ENCODE measurements at regions not wholly inside any gene's neighbourhood (a gene's known extent, or its start where the extent isn't known, plus 50 kb on each side); places are given as distances from the start of the nearest gene placed in this dataset.

- TF ChIP-seq CTCF (IDR thresholded peaks at IDR 0.05) (no peak), POLR2A (IDR thresholded peaks at IDR 0.05) (no peak)
- Histone ChIP-seq H3K4me1 (no peaks in the 10 kb centered on the region), H3K4me3 (no peak overlapping the region), H3K36me3 (ENCODE audit: low read depth, missing control alignments) (no peaks in the 10 kb centered on the region), H3K27ac (no peak overlapping the region), H3K27me3 (no peaks in the 10 kb centered on the region), H3K9me3 (no peaks in the 10 kb centered on the region)
- 90 to 100% methylated on average over 1 of the region's 1 CpG for WGBS, 2 donors
- intact Hi-C loops (cut with DNase I; ENCODE audit: low total_unique reads) = no loop called here
- peak; percentile 17 for DNase-seq
Measured at GRCh38 chr9:82247318-82247717, 258.7 kb downstream of the SPATA31D1 start.

GRCh38 chr9:82252116-82252515 is 263.5 kb downstream of the SPATA31D1 start:
- H3K9me3 ChIP-seq = no peaks in the 10 kb centered on the region
- H3K4me1 ChIP-seq = no peaks in the 10 kb centered on the region
- intact Hi-C loops (cut with DNase I; ENCODE audit: low total_unique reads) = no loop called here

GRCh38 chr9:82254646-82255367 is 266.2 kb downstream of the SPATA31D1 start:
- Histone ChIP-seq H3K27ac (no peak overlapping the region), H3K4me1 (no peaks in the 10 kb centered on the region), H3K4me3 (no peak overlapping the region), H3K36me3 (ENCODE audit: low read depth, missing control alignments) (no peaks in the 10 kb centered on the region), H3K27me3 (no peaks in the 10 kb centered on the region), H3K9me3 (no peaks in the 10 kb centered on the region)
- no peak for DNase-seq
- WGBS, 2 donors = 92 to 94% methylated on average over 1 of the region's 1 CpG
- intact Hi-C loops (cut with DNase I; ENCODE audit: low total_unique reads) = no loop called here
- TF ChIP-seq CTCF (IDR thresholded peaks at IDR 0.05) = no peak
- TF ChIP-seq POLR2A (IDR thresholded peaks at IDR 0.05) = no peak

More at GRCh38 chr9:82252116-82252515, 263.5 kb downstream of the SPATA31D1 start:
- TF ChIP-seq POLR2A (IDR thresholded peaks at IDR 0.05) = no peak
- no peak for TF ChIP-seq CTCF (IDR thresholded peaks at IDR 0.05)
- Histone ChIP-seq H3K4me3 (no peak overlapping the region), H3K36me3 (ENCODE audit: low read depth, missing control alignments) (no peaks in the 10 kb centered on the region), H3K27me3 (no peaks in the 10 kb centered on the region), H3K27ac (no peak overlapping the region)
- DNase-seq = no peak

GRCh38 chr9:82255481-82256176 is 267.1 kb downstream of the SPATA31D1 start:
- no peak for DNase-seq
- Histone ChIP-seq H3K27ac (no peak overlapping the region), H3K4me3 (no peak overlapping the region), H3K4me1 (no peaks in the 10 kb centered on the region), H3K9me3 (no peaks in the 10 kb centered on the region), H3K27me3 (no peaks in the 10 kb centered on the region), H3K36me3 (ENCODE audit: low read depth, missing control alignments) (no peaks in the 10 kb centered on the region)
- WGBS, 2 donors = 75 to 81% methylated on average over 10 of the region's 10 CpGs
- TF ChIP-seq CTCF (IDR thresholded peaks at IDR 0.05) = no peak
- intact Hi-C loops (cut with DNase I; ENCODE audit: low total_unique reads) = no loop called here

All from testis (tissue), 2 donors.